HUDEP-2 (cell line): ENCODE measurements at regions not wholly inside any gene's neighbourhood (a gene's known extent, or its start where the extent isn't known, plus 50 kb on each side); places are given as distances from the start of the nearest gene placed in this dataset.
A peak's percentile ranks its signal among the peaks of the same experiment; 100 is the strongest.
"Not testable (repeated sequence)": the region's sequence is repeated elsewhere in the genome, so short reads cannot be mapped to it uniquely, and the experiment has no call there.

Source experiments
- DNase-seq, 76 experiments: peaks; one replicate each; lab custom pipeline; 2025; ENCODE audit not compliant: unreplicated experiment in 76 of 76; lab: John Stamatoyannopoulos, UW

DNA sequence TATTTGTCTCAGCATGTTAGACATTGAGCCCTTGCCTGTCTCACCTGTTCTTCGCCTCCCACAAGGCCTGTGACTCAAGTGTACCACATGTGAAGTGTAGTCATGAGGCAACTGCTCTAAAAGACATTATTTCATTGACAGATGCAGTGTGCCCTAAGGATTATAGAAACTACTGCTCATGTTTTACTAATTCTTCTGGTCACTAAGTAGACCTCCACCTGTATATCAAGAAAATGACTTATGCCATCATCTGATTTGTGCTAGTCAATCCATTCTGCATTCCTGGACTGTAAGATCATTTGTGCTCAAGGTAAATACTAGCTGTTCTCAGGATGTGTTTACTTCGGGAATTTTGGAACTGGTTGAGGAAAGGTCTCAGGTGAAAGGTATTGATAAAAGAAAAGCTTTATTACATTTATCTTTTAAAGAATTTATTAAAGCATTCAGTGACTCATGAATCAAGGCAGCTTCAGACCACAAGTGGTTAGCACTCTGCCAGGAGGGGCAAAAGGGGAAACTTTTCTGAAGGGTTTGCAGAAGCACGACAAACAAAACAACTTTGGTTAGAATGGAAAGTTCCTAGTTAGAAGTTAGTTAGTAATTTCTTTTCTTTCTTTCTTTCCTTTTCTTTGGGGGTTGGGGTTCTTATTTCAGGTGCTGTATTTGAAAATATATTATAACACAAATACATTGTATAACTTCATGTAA, 465.3 kb upstream of the CBLB start:
- DNase-seq = no peak

GRCh38 chr3:106336619-106337018, 467.8 kb upstream of the CBLB start:
- no peak for DNase-seq

DNA sequence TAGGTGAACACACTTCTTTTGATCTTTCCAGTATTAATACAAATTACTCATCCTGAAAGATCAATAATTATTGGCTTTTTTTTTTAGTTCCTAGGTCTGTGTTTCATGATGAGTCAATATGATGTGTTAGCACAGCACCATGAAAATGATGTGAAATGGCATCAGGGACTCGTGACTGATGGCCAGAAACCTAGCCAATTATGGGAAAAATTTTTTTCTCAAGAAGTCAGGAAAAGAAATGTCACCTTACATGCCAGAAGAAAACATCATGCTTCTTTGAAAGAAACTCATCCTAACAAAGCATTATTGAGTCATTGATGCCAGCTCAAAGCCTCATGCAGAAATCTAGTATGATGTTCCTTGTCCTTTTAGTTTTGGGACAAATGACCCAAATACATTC, 468.3 kb upstream of the CBLB start:
- DNase-seq = no peak

DNA sequence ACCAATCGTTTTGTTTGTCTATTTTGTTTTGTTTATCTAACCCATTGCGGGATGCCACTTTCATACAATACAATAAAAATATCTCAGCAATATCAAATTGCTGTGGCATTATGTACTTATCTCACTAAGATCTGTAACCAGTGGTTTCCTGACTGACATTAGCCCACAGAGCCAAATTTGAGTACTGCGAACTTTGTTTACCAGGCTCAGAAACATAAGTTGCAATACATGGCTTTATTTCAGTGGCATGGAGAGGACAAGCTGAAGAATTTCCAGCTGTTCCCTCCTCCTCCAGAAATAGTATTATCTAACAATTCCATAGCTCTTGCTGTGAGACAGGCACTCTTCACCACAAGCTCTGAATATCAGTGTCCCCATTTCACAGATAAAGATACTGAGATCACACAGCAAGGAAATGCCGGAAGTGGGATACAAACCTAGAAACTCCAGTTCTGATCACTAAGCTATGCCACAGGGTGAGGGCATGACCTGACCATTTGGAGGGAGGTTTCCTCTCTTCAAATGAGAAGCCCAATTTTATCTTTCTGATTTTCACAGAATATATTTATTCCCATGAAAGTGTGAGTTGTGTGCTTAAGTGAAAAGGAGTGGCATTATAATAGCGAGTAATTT, 469.9 kb upstream of the CBLB start:
- DNase-seq = no peak

- no peak for DNase-seq
These were observed 470.7 kb upstream of the CBLB start for GRCh38 chr3:106339551-106339950.

- no peak for DNase-seq
These were observed 472.3 kb upstream of the CBLB start for GRCh38 chr3:106341087-106341486.

DNA sequence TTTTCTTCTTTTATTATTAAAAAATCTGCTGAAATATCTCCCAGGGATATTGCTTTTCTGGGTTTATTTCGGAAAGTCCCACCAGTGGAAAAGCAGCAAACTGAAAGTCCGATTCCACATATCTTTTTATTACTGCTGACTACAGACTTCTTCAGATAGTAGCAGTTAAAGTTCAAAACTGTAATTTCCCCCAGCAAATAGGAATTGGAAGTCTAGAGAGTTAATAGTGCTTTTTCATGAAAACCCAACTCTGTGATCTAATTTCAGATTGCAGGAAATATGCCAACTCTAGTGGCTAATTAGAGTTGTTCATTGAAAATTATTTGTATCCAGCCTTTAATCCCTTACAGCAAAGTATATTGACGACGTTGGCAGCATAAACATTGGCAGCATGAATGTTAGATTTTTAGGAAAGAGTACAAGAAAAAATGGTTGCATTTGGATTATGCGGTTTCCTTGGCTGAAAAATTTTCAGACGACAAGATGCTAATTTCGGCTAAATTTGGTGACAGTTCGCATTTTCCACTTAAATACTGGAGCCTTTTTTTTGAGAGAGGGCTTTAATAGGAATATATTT, 472.9 kb upstream of the CBLB start:
- no peak for DNase-seq

GRCh38 chr3:106342386-106342785, 473.6 kb upstream of the CBLB start:
- no peak for DNase-seq

DNA sequence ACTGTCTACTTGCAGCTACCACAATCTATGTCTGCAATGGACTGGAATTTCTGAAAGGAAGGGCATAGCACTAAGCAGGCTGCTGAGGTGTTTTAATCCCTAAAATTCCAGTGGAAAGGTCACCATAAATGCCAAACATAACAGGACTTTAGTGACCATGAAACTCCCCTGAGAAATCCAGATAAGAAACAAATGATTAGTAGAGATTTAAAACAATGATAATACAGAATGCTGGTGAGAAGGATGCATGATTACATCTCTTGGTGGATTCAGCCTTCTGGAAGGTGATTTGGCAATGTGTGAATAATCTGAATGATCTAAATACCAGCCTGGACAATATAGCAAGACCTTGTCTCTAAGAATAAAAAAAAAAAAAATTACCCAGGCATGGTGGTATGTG, 475.0 kb upstream of the CBLB start:
- no peak for DNase-seq

- DNase-seq = no peak
These were observed 476.7 kb upstream of the CBLB start for GRCh38 chr3:106345353-106346027.

DNA sequence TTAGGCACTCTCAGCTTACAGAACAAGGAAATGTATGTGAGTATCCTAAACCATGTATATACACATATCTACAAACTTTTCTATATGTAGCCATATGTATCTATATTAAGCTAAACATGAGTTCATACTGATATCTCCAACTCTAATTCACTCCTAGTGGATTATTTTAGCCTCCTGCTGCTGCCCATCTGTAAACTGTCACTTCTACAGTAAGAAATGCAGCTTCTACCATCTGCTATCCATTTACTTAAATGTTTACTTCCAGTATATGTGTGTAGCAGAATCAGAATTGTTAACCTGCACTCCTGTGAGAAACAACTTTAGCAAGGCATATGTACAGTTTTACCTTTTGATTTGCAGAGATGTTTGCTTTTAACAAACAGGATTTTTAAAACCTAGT, 478.5 kb upstream of the CBLB start:
- DNase-seq = no peak

DNA sequence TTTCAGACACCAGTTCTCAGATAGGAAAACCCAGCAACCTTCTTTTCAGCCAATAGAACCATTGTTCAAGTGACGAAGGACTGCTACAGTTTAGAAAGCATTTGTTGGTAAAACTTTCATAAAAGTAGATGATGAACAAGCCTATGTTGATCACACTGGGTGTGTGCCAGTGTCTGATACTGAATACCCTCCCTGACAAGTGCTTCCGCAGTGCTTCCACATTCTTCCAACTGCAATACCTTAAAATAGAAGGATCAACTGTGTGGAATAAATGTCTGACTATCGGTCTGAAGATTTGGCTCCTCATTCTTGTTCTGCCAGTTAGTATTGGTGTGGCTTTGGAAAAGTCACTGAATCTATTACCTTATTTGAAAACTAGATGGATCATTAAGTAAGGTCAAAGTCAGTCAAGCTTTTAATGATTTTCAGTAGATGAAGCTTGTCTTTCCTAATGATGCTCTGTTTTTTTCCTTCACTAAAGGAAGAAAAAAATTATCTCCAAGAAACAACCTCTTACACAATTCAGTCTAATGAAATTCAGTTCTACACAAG, 479.4 kb upstream of the CBLB start:
- no peak for DNase-seq

DNA sequence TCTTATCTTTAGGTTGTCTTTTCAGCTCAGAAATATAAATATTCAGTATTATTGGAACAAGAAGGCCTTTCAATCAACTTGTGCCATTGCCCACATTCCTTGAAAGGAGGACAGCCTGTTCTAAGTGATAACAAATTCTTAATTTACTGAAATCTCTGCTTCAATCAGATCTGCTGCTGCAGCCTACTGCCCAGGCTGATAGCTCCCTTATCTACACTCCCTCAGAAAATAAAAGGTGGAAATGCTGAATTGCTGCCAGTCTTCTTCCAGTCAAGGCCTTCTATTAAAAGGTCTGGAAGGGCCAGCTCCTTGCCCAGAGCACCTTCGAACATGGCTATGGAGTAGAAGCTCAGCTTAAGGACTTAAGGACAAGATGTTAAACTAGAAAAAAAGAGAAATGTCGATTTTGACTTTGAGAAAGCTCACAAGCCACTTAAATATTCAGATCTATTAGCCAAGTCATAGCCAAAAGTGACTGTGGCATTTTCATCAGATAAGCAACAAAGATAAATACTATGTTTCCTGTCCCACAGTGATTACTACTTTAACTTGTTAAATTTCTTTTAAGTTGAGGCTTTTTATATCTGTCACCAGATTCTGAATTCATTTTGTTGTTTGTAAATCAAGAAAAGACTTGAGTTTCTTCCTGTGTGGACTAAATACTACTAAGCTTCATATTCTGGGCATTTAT, 480.5 kb upstream of the CBLB start:
- DNase-seq = peak in 14 of 76 experiments; percentile 2 to 39 (median 9)

- no peak for DNase-seq
These were observed 487.1 kb upstream of the CBLB start for GRCh38 chr3:106355873-106356272.

DNA sequence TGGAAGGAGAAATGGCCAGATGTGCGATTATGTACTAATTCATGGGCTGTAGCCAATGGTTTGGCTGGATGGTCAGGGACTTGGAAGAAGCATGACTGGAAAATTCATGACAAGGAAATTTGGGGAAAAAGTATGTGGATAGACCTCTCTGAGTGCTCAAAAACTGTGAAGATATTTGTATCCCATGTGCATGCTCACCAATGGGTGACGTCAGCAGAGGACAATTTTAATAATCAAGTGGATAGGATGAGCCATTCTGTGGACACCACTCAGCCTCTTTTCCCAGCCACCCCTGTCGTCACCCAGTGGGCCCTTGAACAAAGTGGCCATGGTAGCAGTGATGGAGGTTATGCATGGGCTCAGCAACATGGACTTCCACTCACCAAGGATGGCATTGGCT, 490.9 kb upstream of the CBLB start:
- no peak for DNase-seq

DNA sequence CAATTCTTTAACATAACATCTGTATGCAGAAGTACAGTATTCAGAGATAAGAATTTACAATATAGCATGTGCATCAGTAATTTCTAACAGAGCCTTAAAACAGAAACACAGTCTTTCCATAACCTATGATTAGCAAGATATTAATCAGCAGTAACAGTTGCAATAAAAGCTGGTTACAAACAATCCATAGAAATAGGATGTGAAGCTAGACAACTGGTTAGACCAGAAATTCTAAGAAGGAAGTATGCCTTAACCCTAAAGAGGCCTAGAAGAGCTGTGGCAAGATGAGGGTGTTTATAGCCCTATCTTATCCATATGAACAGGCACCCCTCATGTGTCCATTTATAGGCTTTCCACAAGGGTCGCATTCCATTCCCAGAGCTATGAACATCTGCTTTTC, 492.1 kb upstream of the CBLB start:
- DNase-seq = not testable (repeated sequence)

- DNase-seq = no peak
These were observed 495.7 kb upstream of the CBLB start for GRCh38 chr3:106364477-106364876.

GRCh38 chr3:106365061-106365691, 496.4 kb upstream of the CBLB start:
- DNase-seq = no peak

DNA sequence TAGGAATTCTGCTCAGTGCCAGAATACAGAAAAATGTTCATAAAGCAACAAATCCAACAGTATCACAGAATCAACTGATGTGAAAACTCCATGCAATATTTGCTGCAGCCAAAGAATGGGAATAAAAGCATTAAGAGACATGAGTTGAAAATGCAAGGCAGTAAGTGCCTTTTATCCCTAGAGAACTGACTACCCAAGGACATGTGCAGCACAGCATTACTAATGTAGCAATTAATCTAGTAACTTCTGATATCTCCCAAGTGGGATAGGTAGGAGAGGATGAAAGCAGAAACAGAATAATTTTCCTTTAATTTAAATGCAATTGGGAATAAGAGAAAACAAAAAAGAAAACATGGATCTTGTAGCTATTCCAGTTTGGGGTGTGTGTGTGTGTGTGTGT, 497.5 kb upstream of the CBLB start:
- DNase-seq = no peak

- no peak for DNase-seq
These were observed 498.7 kb upstream of the CBLB start for GRCh38 chr3:106367496-106367895.
